NT2/D1 (cell line): ENCODE measurements at regions not wholly inside any gene's neighbourhood (a gene's known extent, or its start where the extent isn't known, plus 50 kb on each side); places are given as distances from the start of the nearest gene placed in this dataset.
"Not testable (repeated sequence)": the region's sequence is repeated elsewhere in the genome, so short reads cannot be mapped to it uniquely, and the experiment has no call there.

Source experiments
- SUZ12 ChIP-seq: IDR thresholded peaks from 2 replicates; pipeline ENCODE4 v1.6.1; 2011; ENCODE audit not compliant: insufficient read length, insufficient read depth; ENCODE audit errors: extremely low read depth
- YY1 ChIP-seq: IDR thresholded peaks from 2 replicates; pipeline ENCODE4 v1.6.1; 2011; ENCODE audit not compliant: insufficient read length, insufficient read depth
- ZNF274 ChIP-seq: IDR thresholded peaks from 2 replicates; pipeline ENCODE4 v1.6.1; 2011; ENCODE audit warnings: mild to moderate bottlenecking, low read depth, low read length

DNA sequence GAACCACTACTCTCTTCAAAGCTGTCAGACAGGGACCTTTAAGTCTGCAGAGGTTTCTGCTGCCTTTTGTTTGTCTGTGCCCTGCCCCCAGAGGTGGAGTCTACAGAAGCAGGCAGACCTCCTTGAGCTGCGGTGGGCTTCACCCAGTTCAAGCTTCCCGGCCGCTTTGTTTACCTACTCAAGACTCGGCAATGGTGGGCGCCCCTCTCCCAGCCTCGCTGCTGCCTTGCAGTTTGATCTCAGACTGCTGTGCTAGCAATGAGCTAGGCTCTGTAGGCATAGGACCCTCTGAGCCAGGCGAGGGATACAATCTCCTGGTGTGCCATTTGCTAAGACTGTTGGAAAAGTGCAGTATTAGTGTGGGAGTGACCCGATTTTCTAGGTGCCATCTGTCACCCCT, 275.0 kb downstream of the CHM start:
- not testable (repeated sequence) for TF ChIP-seq ZNF274, YY1, SUZ12
